Astrocyte (in vitro differentiated cells and primary cell): ENCODE measurements at regions not wholly inside any gene's neighbourhood (a gene's known extent, or its start where the extent isn't known, plus 50 kb on each side); places are given as distances from the start of the nearest gene placed in this dataset.

ENCODE experiments used
- EZH2 ChIP-seq: IDR thresholded peaks from 2 replicates; pipeline ENCODE4 v1.6.1; 2012; ENCODE audit warnings: mild to moderate bottlenecking, low read length, inconsistent platforms; ENCODE audit not compliant: insufficient read depth
- TF ChIP-seq, protein P1 (sequence below): IDR thresholded peaks from 2 replicates; pipeline ENCODE4 v1.5.1; 2011; ENCODE audit warnings: low read depth, mild to moderate bottlenecking, inconsistent platforms, low read length, moderate library complexity; ENCODE audit not compliant: insufficient read depth

DNA sequence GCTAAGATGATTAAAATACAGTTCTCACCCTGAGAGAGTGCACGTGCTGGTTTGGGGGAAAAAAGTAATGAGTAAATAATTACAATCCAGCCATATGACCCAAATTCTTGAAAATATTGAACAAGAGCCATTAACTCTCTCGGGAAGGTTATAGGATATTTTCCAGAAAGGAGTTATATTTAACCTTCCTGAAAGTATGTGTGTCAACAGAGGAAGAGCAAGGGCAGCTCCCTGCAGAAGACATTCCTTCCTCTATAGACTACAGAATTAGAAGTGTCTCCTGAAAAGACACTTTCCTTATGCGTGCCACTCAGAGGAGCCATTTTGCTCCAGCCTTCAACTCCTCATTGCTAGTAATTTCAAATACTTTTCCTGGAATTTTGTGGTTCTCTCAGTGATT is 648.7 kb downstream of the USP25 start:
- TF ChIP-seq, protein P1, sequence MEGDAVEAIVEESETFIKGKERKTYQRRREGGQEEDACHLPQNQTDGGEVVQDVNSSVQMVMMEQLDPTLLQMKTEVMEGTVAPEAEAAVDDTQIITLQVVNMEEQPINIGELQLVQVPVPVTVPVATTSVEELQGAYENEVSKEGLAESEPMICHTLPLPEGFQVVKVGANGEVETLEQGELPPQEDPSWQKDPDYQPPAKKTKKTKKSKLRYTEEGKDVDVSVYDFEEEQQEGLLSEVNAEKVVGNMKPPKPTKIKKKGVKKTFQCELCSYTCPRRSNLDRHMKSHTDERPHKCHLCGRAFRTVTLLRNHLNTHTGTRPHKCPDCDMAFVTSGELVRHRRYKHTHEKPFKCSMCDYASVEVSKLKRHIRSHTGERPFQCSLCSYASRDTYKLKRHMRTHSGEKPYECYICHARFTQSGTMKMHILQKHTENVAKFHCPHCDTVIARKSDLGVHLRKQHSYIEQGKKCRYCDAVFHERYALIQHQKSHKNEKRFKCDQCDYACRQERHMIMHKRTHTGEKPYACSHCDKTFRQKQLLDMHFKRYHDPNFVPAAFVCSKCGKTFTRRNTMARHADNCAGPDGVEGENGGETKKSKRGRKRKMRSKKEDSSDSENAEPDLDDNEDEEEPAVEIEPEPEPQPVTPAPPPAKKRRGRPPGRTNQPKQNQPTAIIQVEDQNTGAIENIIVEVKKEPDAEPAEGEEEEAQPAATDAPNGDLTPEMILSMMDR = no peak
- no peak for TF ChIP-seq EZH2
